ENCODE measurements at regions not wholly inside any gene's neighbourhood (a gene's known extent, or its start where the extent isn't known, plus 50 kb on each side); places are given as distances from the start of the nearest gene placed in this dataset.
A peak's percentile ranks its signal among the peaks of the same experiment; 100 is the strongest.

DNA sequence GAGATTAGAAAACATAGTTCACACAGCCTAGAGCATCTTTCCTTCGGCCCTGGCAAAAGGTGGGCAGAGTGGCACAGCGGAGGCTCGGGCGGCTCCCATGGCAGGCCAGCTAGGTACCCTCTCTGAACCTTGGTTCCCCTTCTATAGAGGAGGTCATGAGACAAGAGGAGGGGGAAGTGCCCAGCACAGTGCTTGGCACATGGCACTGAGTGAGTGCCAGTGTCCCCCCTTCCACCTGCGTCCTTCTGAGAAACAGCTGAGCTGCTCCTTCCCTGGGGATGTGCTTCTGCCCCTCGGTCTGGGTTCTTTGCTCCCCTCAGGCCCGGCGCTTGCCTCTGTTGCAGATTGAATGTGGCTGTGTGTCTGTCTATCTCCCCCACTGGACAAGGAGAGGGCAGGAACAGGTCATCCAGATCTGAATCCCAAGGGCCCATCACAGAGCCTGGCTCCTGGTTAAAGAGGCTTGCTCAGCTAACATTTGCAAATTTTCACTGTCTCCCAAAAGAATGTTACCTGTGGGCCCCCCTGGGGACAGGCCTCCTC, 165.6 kb downstream of the USP12 start:
- Histone ChIP-seq H3K9me3 (ENCODE audit: control insufficient read depth in 1 of 2, insufficient read depth in 1 of 2, low read depth in 1 of 2, low read length in 2 of 2) (no peaks in the 10 kb centered on the region), H3K79me2 (ENCODE audit: insufficient read depth, low read length) (no peaks in the 10 kb centered on the region), H3K36me3 (ENCODE audit: control insufficient read depth in 1 of 2, insufficient read depth in 2 of 2, low read length in 2 of 2) (no peaks in the 10 kb centered on the region), H3K4me3 (replicated peaks in 1 of 2; ENCODE audit: low read depth in 1 of 2, low read length in 2 of 2) (peak overlapping the region; percentile 50 to 73), H3K27ac (ENCODE audit: low read depth, low read length) (no peak overlapping the region), H2AFZ (ENCODE audit: low read depth, low read length, poor library complexity, severe bottlenecking) (no peak overlapping the region), H3K4me1 (ENCODE audit: control insufficient read depth in 1 of 2, insufficient read depth in 2 of 2, low read length in 2 of 2) (peaks cover 9 to 21% of the 10 kb centered on the region in 2 experiments), H4K20me1 (ENCODE audit: insufficient read depth) (no peaks in the 10 kb centered on the region), H3K27me3 (ENCODE audit: insufficient read depth, low read length) (no peaks in the 10 kb centered on the region), H3K9me2 (ENCODE audit: insufficient read depth) (no peaks in the 10 kb centered on the region), H3K9ac (ENCODE audit: low read length) (peak overlapping the region; percentile 54), H3K4me2 (ENCODE audit: low read length) (peak overlapping the region; percentile 100)
- ChIA-PET CTCF (interaction anchor here (0.6 to 1.4 kb wide), 3 partner anchors 220 to 353 kb away, joined by 3 to 4 read pairs (median 4); no protein-coding TSS in a partner anchor), POLR2A (interaction anchor here (0.7 to 0.9 kb wide), 2 partner anchors 10 to 360 kb away, joined by 3 read pairs; no protein-coding TSS in a partner anchor), RAD21 (ENCODE audit: low non-redundant PET in 1 of 2, low total read pairs in 2 of 2, uncharacterized antibody in 2 of 2, unreplicated experiment in 2 of 2) (interaction anchor here (0.6 to 1.0 kb wide), 3 partner anchors 33 to 279 kb away, joined by 3 to 6 read pairs (median 4); no protein-coding TSS in a partner anchor)
- intact Hi-C loops (cut with micrococcal nuclease) = no loop called here
- TF ChIP-seq SP1 (IDR thresholded peaks at IDR 0.05; ENCODE audit: low read depth) (no peak), SIN3A (IDR thresholded peaks at IDR 0.05; ENCODE audit: low read depth) (no peak), POLR2AphosphoS5 (IDR thresholded peaks at IDR 0.05; ENCODE audit: low read depth, low read length) (no peak), ZNF274 (IDR thresholded peaks at IDR 0.05; ENCODE audit: low read depth, low read length) (no peak), JUND (IDR thresholded peaks at IDR 0.05) (no peak), RAD21 (IDR thresholded peaks at IDR 0.05; ENCODE audit: low read depth) (no peak), EGR1 (IDR thresholded peaks at IDR 0.05; ENCODE audit: low read depth) (no peak), ZBTB33 (IDR thresholded peaks at IDR 0.05; ENCODE audit: extremely low read depth, insufficient replicate concordance, low read length) (no peak), POLR2A (IDR thresholded peaks at IDR 0.05; ENCODE audit: borderline replicate concordance, extremely low read depth, insufficient read depth, insufficient read length) (no peak), FOSL1 (IDR thresholded peaks at IDR 0.05; ENCODE audit: low read depth) (no peak), ELF1 (IDR thresholded peaks at IDR 0.05; ENCODE audit: borderline replicate concordance, low read depth) (no peak), EZH2phosphoT487 (IDR thresholded peaks at IDR 0.05; ENCODE audit: borderline replicate concordance) (no peak), TCF7L2 (IDR thresholded peaks at IDR 0.05; ENCODE audit: borderline replicate concordance, extremely low read depth, insufficient read depth, insufficient read length) (no peak), CBX3 (IDR thresholded peaks at IDR 0.05; ENCODE audit: low read depth) (no peak), YY1 (IDR thresholded peaks at IDR 0.05; ENCODE audit: extremely low read depth, insufficient replicate concordance, low read depth, low read length) (no peak), EZH2 (IDR thresholded peaks at IDR 0.05) (no peak)
- TF ChIP-seq, protein P1, sequence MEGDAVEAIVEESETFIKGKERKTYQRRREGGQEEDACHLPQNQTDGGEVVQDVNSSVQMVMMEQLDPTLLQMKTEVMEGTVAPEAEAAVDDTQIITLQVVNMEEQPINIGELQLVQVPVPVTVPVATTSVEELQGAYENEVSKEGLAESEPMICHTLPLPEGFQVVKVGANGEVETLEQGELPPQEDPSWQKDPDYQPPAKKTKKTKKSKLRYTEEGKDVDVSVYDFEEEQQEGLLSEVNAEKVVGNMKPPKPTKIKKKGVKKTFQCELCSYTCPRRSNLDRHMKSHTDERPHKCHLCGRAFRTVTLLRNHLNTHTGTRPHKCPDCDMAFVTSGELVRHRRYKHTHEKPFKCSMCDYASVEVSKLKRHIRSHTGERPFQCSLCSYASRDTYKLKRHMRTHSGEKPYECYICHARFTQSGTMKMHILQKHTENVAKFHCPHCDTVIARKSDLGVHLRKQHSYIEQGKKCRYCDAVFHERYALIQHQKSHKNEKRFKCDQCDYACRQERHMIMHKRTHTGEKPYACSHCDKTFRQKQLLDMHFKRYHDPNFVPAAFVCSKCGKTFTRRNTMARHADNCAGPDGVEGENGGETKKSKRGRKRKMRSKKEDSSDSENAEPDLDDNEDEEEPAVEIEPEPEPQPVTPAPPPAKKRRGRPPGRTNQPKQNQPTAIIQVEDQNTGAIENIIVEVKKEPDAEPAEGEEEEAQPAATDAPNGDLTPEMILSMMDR (IDR thresholded peaks at IDR 0.05 in 2 of 3, conservative IDR thresholded peaks at IDR 0.05 in 1 of 3; ENCODE audit: borderline replicate concordance in 1 of 3, insufficient read depth in 1 of 3, low read depth in 2 of 3, low read length in 2 of 3) = no peak
- TF ChIP-seq, protein P2, sequence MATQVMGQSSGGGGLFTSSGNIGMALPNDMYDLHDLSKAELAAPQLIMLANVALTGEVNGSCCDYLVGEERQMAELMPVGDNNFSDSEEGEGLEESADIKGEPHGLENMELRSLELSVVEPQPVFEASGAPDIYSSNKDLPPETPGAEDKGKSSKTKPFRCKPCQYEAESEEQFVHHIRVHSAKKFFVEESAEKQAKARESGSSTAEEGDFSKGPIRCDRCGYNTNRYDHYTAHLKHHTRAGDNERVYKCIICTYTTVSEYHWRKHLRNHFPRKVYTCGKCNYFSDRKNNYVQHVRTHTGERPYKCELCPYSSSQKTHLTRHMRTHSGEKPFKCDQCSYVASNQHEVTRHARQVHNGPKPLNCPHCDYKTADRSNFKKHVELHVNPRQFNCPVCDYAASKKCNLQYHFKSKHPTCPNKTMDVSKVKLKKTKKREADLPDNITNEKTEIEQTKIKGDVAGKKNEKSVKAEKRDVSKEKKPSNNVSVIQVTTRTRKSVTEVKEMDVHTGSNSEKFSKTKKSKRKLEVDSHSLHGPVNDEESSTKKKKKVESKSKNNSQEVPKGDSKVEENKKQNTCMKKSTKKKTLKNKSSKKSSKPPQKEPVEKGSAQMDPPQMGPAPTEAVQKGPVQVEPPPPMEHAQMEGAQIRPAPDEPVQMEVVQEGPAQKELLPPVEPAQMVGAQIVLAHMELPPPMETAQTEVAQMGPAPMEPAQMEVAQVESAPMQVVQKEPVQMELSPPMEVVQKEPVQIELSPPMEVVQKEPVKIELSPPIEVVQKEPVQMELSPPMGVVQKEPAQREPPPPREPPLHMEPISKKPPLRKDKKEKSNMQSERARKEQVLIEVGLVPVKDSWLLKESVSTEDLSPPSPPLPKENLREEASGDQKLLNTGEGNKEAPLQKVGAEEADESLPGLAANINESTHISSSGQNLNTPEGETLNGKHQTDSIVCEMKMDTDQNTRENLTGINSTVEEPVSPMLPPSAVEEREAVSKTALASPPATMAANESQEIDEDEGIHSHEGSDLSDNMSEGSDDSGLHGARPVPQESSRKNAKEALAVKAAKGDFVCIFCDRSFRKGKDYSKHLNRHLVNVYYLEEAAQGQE (IDR thresholded peaks at IDR 0.05; ENCODE audit: low read depth) = no peak
- TF ChIP-seq, protein P3, sequence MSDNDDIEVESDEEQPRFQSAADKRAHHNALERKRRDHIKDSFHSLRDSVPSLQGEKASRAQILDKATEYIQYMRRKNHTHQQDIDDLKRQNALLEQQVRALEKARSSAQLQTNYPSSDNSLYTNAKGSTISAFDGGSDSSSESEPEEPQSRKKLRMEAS (IDR thresholded peaks at IDR 0.05) = no peak
- no peak for DNase-seq (ENCODE audit: low read depth, low spot score)
- peak; percentile 38; the same call in 1 of the 2 replicates for ATAC-seq
- BruUV-seq (replicated peaks) = no TSS peak
